Vagina (tissue), 2 donors: ENCODE measurements at regions not wholly inside any gene's neighbourhood (a gene's known extent, or its start where the extent isn't known, plus 50 kb on each side); places are given as distances from the start of the nearest gene placed in this dataset.

ENCODE experiments used
- DNase-seq, 2 donors: peaks; one replicate each; pipeline ENCODE4 v3.0.0-alpha.2; 2017; ENCODE audit errors: extremely low spot score in 2 of 2
- H3K27ac ChIP-seq: fragments of 200-600 bp; sonication (generic); one replicate; pipeline ENCODE4 v1.5.1; 2019
- H3K27me3 ChIP-seq: fragments of 200-600 bp; sonication (generic); one replicate; pipeline ENCODE4 v1.5.1; 2019
- H3K36me3 ChIP-seq, 2 donors: fragments of 200-600 bp; sonication (generic); one replicate each; pipeline ENCODE4 v1.5.1; 2017 to 2019
- H3K4me1 ChIP-seq: fragments of 200-600 bp; sonication (generic); one replicate; pipeline ENCODE4 v1.5.1; 2019
- H3K4me3 ChIP-seq, 2 donors: fragments of 200-600 bp; sonication (generic); 1 replicate in 1 of 2; 2 replicates in 1 of 2; pipeline ENCODE4 v1.5.1; 2016 to 2019
- H3K9me3 ChIP-seq: fragments of 200-600 bp; sonication (generic); one replicate; pipeline ENCODE4 v1.5.1; 2019
- CTCF ChIP-seq, 3 experiments: fragments of 450-650 bp in 2 of 3; fragments of 200-600 bp in 1 of 3; sonication (generic) in 1 of 3; IDR thresholded peaks; one replicate each; pipeline ENCODE4 v1.5.1; 2017 to 2019; ENCODE audit warnings: antibody characterized with exemption in 3 of 3, mild to moderate bottlenecking in 2 of 3, moderate library complexity in 2 of 3
- POLR2A ChIP-seq, 2 donors: fragments of 450-650 bp; IDR thresholded peaks; one replicate each; pipeline ENCODE4 v1.6.1; 2017; ENCODE audit warnings: antibody characterized with exemption in 2 of 2, mild to moderate bottlenecking in 2 of 2, moderate library complexity in 2 of 2
- POLR2AphosphoS5 ChIP-seq, 2 donors: sonication (generic); formaldehyde crosslinking; IDR thresholded peaks; one replicate each; pipeline ENCODE4 v1.9.0; 2017; ENCODE audit warnings: antibody characterized with exemption in 2 of 2, mild to moderate bottlenecking in 2 of 2, low read depth in 1 of 2; ENCODE audit not compliant: insufficient read depth in 1 of 2
- intact Hi-C: fragments of 100-400 bp; cut with DNase I; formaldehyde crosslinking; loops from one replicate; pipeline ENCODE4 v1.15.1; 2023

- intact Hi-C loops = no loop called here
- DNase-seq = no peak
- TF ChIP-seq POLR2A (IDR thresholded peaks at IDR 0.05) = no peak
- no peak for TF ChIP-seq CTCF (IDR thresholded peaks at IDR 0.05)
- TF ChIP-seq POLR2AphosphoS5 (IDR thresholded peaks at IDR 0.05; ENCODE audit: insufficient read depth in 1 of 2, low read depth in 1 of 2) = no peak
These were observed 72.8 kb upstream of the CPLX2 start for GRCh38 chr5:175798626-175799025.

GRCh38 chr5:175800656-175801081 is 70.7 kb upstream of the CPLX2 start:
- Histone ChIP-seq H3K36me3 (no peaks in the 10 kb centered on the region), H3K4me1 (peaks cover 8% of the 10 kb centered on the region), H3K27me3 (no peaks in the 10 kb centered on the region), H3K4me3 (no peak overlapping the region), H3K9me3 (no peaks in the 10 kb centered on the region), H3K27ac (no peak overlapping the region)
- DNase-seq = no peak
- intact Hi-C loops = no loop called here
- TF ChIP-seq POLR2AphosphoS5 (IDR thresholded peaks at IDR 0.05; ENCODE audit: insufficient read depth in 1 of 2, low read depth in 1 of 2) = no peak
- no peak for TF ChIP-seq CTCF (IDR thresholded peaks at IDR 0.05)
- no peak for TF ChIP-seq POLR2A (IDR thresholded peaks at IDR 0.05)

More at GRCh38 chr5:175798626-175799025, 72.8 kb upstream of the CPLX2 start:
- H3K4me1 ChIP-seq = peaks cover 8% of the 10 kb centered on the region
- no peaks in the 10 kb centered on the region for H3K36me3 ChIP-seq
- H3K27ac ChIP-seq = no peak overlapping the region
- no peaks in the 10 kb centered on the region for H3K9me3 ChIP-seq
- H3K27me3 ChIP-seq = no peaks in the 10 kb centered on the region
- H3K4me3 ChIP-seq = no peak overlapping the region

- no peak overlapping the region for H3K27ac ChIP-seq
These were observed 69.0 kb upstream of the CPLX2 start for GRCh38 chr5:175802361-175802760.

GRCh38 chr5:175803254-175803653 is 68.1 kb upstream of the CPLX2 start:
- H3K9me3 ChIP-seq = no peaks in the 10 kb centered on the region
- DNase-seq = no peak
- intact Hi-C loops = no loop called here
- H3K4me1 ChIP-seq = no peaks in the 10 kb centered on the region
- H3K36me3 ChIP-seq = no peaks in the 10 kb centered on the region
- TF ChIP-seq CTCF (IDR thresholded peaks at IDR 0.05) (no peak), POLR2A (IDR thresholded peaks at IDR 0.05) (no peak), POLR2AphosphoS5 (IDR thresholded peaks at IDR 0.05; ENCODE audit: insufficient read depth in 1 of 2, low read depth in 1 of 2) (no peak)
- H3K27ac ChIP-seq = no peak overlapping the region
- H3K4me3 ChIP-seq = no peak overlapping the region
- H3K27me3 ChIP-seq = no peaks in the 10 kb centered on the region

More at GRCh38 chr5:175802361-175802760, 69.0 kb upstream of the CPLX2 start:
- no peaks in the 10 kb centered on the region for H3K9me3 ChIP-seq
- H3K36me3 ChIP-seq = no peaks in the 10 kb centered on the region
- H3K4me1 ChIP-seq = peaks cover 4% of the 10 kb centered on the region
- TF ChIP-seq POLR2AphosphoS5 (IDR thresholded peaks at IDR 0.05; ENCODE audit: insufficient read depth in 1 of 2, low read depth in 1 of 2) (no peak), CTCF (IDR thresholded peaks at IDR 0.05) (no peak), POLR2A (IDR thresholded peaks at IDR 0.05) (no peak)
- DNase-seq = no peak
- intact Hi-C loops = no loop called here
- no peaks in the 10 kb centered on the region for H3K27me3 ChIP-seq
- H3K4me3 ChIP-seq = no peak overlapping the region

- no peaks in the 10 kb centered on the region for H3K9me3 ChIP-seq
- no peak overlapping the region for H3K27ac ChIP-seq
- DNase-seq = no peak
- no peak overlapping the region for H3K4me3 ChIP-seq
- H3K4me1 ChIP-seq = no peaks in the 10 kb centered on the region
- H3K36me3 ChIP-seq = no peaks in the 10 kb centered on the region
- intact Hi-C loops = no loop called here
- no peaks in the 10 kb centered on the region for H3K27me3 ChIP-seq
- TF ChIP-seq CTCF (IDR thresholded peaks at IDR 0.05) (no peak), POLR2AphosphoS5 (IDR thresholded peaks at IDR 0.05; ENCODE audit: insufficient read depth in 1 of 2, low read depth in 1 of 2) (no peak), POLR2A (IDR thresholded peaks at IDR 0.05) (no peak)
These were observed 67.5 kb upstream of the CPLX2 start for GRCh38 chr5:175803736-175804454.
